ENCODE measurements at regions not wholly inside any gene's neighbourhood (a gene's known extent, or its start where the extent isn't known, plus 50 kb on each side); places are given as distances from the start of the nearest gene placed in this dataset.
"Not testable (repeated sequence)": the region's sequence is repeated elsewhere in the genome, so short reads cannot be mapped to it uniquely, and the experiment has no call there.

- no peak for FAIRE-seq
- H3K27ac ChIP-seq: no peak overlapping the region
- POLR2A ChIA-PET: no interaction called here
Observed at GRCh38 chrX:26915064-26915463, 548.1 kb downstream of the PPP4R3C start.

DNA sequence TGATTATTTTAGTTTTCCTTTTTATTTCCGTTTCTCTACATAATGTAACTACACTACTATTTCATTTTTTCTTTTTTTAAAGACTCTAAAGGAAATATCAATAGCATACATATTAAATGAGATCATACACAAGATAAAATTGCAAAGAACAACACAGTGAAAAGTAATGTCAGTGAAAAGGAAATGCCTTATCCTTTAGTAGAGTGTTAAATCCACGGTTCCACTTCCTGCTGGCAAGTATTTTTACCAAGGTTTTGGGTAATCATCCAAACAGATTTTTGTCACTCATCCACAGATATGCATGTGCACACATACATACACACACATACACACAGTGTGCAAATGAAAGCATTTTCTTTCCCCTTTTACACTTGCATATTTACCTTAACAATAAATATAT, 548.9 kb downstream of the PPP4R3C start:
- DNase-seq (ENCODE audit: low read depth in 1 of 2, low spot score in 1 of 2): no peak
- H3K4me3 ChIP-seq: no peak overlapping the region
- CTCF ChIA-PET: no interaction called here
- POLR2A ChIA-PET: no interaction called here
- H3K9me3 ChIP-seq: no peaks in the 10 kb centered on the region
- H3K4me1 ChIP-seq: no peaks in the 10 kb centered on the region
- ATAC-seq: no peak
- H3K4me2 ChIP-seq: no peak overlapping the region
- WGBS (ENCODE audit: missing lambda C conversion rate): 2% methylated on average over 2 of the region's 2 CpGs
- TF ChIP-seq CEBPB (IDR thresholded peaks at IDR 0.05): no peak
- no peak for TF ChIP-seq MYC (IDR thresholded peaks at IDR 0.05; ENCODE audit: borderline replicate concordance, low read length)
- no peak for TF ChIP-seq BCL3 (IDR thresholded peaks at IDR 0.05)
- TF ChIP-seq BHLHE40 (IDR thresholded peaks at IDR 0.05; ENCODE audit: low read depth, low read length): no peak
- TF ChIP-seq, protein P1, sequence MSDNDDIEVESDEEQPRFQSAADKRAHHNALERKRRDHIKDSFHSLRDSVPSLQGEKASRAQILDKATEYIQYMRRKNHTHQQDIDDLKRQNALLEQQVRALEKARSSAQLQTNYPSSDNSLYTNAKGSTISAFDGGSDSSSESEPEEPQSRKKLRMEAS (IDR thresholded peaks at IDR 0.05): no peak
- TF ChIP-seq, protein P2, sequence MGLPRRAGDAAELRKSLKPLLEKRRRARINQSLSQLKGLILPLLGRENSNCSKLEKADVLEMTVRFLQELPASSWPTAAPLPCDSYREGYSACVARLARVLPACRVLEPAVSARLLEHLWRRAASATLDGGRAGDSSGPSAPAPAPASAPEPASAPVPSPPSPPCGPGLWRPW (IDR thresholded peaks at IDR 0.05): no peak
- TF ChIP-seq SREBF2 (IDR thresholded peaks at IDR 0.05): no peak
- TF ChIP-seq, protein P3, sequence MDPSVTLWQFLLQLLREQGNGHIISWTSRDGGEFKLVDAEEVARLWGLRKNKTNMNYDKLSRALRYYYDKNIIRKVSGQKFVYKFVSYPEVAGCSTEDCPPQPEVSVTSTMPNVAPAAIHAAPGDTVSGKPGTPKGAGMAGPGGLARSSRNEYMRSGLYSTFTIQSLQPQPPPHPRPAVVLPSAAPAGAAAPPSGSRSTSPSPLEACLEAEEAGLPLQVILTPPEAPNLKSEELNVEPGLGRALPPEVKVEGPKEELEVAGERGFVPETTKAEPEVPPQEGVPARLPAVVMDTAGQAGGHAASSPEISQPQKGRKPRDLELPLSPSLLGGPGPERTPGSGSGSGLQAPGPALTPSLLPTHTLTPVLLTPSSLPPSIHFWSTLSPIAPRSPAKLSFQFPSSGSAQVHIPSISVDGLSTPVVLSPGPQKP (IDR thresholded peaks at IDR 0.05; ENCODE audit: low read depth, low read length): no peak
- TF ChIP-seq USF2 (IDR thresholded peaks at IDR 0.05): no peak
- TF ChIP-seq RAD21 (conservative IDR thresholded peaks at IDR 0.05 in 1 of 2, IDR thresholded peaks at IDR 0.05 in 1 of 2): no peak
- no peak for FAIRE-seq
- H3K27ac ChIP-seq: no peak overlapping the region

More at GRCh38 chrX:26915064-26915463, 548.1 kb downstream of the PPP4R3C start:
- no peaks in the 10 kb centered on the region for H3K4me1 ChIP-seq
- DNase-seq (ENCODE audit: low read depth in 1 of 2, low spot score in 1 of 2) (no peak), ATAC-seq (no peak)
- no peak overlapping the region for H3K4me2 ChIP-seq
- no peaks in the 10 kb centered on the region for H3K9me3 ChIP-seq
- WGBS (ENCODE audit: missing lambda C conversion rate): 2% methylated on average over 2 of the region's 2 CpGs
- H3K4me3 ChIP-seq: no peak overlapping the region
- TF ChIP-seq ZC3H11A (IDR thresholded peaks at IDR 0.05) (no peak), PHF8 (IDR thresholded peaks at IDR 0.05; ENCODE audit: borderline replicate concordance, low read depth) (no peak), TP53 (CRISPR knock-in tag; IDR thresholded peaks at IDR 0.05) (no peak), JUNB (IDR thresholded peaks at IDR 0.05) (no peak), TFCP2L1 (CRISPR knock-in tag; IDR thresholded peaks at IDR 0.05) (no peak), MAZ (IDR thresholded peaks at IDR 0.05; ENCODE audit: borderline replicate concordance, low read depth, low read length) (no peak), ZFP36 (IDR thresholded peaks at IDR 0.05; ENCODE audit: borderline replicate concordance, partially characterized antibody) (no peak), MAFK (IDR thresholded peaks at IDR 0.05; ENCODE audit: partially characterized antibody) (no peak)
- CTCF ChIA-PET: no interaction called here

DNA sequence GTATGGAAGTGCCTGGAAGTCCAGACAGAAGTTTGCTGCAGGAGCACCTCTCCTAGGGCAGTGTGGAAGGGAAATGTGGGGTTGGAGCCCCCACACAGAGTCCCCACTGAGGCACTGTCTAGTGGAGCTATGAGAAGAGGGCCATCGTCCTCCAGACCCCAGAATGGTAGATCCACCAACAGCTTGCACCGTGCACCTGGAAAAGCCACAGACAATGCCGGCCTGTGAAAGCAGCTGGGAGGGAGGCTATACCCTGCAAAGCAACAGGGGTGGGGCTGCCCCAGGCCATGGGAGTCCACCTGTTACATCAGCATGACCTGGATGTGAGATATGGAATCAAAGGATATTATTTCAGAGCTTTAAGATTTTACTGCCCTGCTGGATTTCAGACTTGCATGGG, 551.4 kb downstream of the PPP4R3C start:
- H3K4me3 ChIP-seq; FAIRE-seq; POLR2A ChIA-PET; DNase-seq (ENCODE audit: low read depth in 1 of 2, low spot score in 1 of 2); H3K27ac ChIP-seq; CTCF ChIA-PET; H3K4me1 ChIP-seq; ATAC-seq; H3K4me2 ChIP-seq; H3K9me3 ChIP-seq: not testable (repeated sequence)
- WGBS (ENCODE audit: missing lambda C conversion rate): no CpG with 5 or more reads among the region's 3 CpGs

DNA sequence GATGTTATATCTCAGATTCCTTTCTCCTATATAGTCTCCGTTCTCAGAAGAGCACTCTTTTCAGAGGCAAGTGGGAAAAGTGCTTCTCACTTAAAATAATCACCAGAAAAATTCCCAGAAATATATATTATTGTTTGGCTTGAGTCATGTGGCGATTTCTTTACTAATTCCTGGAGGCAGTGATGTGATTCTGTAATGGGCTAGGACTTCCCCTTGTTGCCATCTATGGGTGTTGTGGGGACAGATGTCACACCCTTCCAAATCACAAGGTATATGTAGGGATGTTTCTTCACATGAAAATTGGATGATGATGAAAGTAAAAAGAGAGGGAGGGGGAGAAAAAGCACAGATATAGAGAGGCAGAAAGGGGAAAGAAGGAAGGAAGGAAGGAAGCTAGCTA, 553.4 kb downstream of the PPP4R3C start:
- Histone ChIP-seq H3K9me3 (no peaks in the 10 kb centered on the region), H3K27ac (no peak overlapping the region), H3K4me1 (no peaks in the 10 kb centered on the region), H3K4me3 (no peak overlapping the region), H3K4me2 (no peak overlapping the region)
- POLR2A ChIA-PET: no interaction called here
- FAIRE-seq: no peak
- no peak for ATAC-seq
- WGBS (ENCODE audit: missing lambda C conversion rate): 2% methylated on average over 2 of the region's 2 CpGs
- TF ChIP-seq GATA3 (IDR thresholded peaks at IDR 0.05; ENCODE audit: borderline replicate concordance) (no peak), FOSB (CRISPR knock-in tag; IDR thresholded peaks at IDR 0.05) (no peak), RARB (CRISPR knock-in tag; IDR thresholded peaks at IDR 0.05) (no peak), ZC3H11A (IDR thresholded peaks at IDR 0.05) (no peak), NFE2L2 (conservative IDR thresholded peaks at IDR 0.05; ENCODE audit: low read length) (no peak), MAFK (IDR thresholded peaks at IDR 0.05; ENCODE audit: partially characterized antibody) (no peak), CEBPB (IDR thresholded peaks at IDR 0.05) (no peak), HOXA7 (CRISPR knock-in tag; IDR thresholded peaks at IDR 0.05) (no peak), EHMT2 (IDR thresholded peaks at IDR 0.05; ENCODE audit: low read depth) (no peak), CHD4 (IDR thresholded peaks at IDR 0.05; ENCODE audit: borderline replicate concordance) (no peak), FOSL2 (IDR thresholded peaks at IDR 0.05) (no peak), FOSL2 (CRISPR knock-in tag; IDR thresholded peaks at IDR 0.05) (no peak), RNF2 (IDR thresholded peaks at IDR 0.05; ENCODE audit: borderline replicate concordance, low read depth) (no peak), HOXB5 (CRISPR knock-in tag; IDR thresholded peaks at IDR 0.05) (no peak)
- no peak for DNase-seq (ENCODE audit: low read depth in 1 of 2, low spot score in 1 of 2)
- CTCF ChIA-PET: no interaction called here

Measured in A549 (cell line).